ENCODE measurements at regions not wholly inside any gene's neighbourhood (a gene's known extent, or its start where the extent isn't known, plus 50 kb on each side); places are given as distances from the start of the nearest gene placed in this dataset.

DNA sequence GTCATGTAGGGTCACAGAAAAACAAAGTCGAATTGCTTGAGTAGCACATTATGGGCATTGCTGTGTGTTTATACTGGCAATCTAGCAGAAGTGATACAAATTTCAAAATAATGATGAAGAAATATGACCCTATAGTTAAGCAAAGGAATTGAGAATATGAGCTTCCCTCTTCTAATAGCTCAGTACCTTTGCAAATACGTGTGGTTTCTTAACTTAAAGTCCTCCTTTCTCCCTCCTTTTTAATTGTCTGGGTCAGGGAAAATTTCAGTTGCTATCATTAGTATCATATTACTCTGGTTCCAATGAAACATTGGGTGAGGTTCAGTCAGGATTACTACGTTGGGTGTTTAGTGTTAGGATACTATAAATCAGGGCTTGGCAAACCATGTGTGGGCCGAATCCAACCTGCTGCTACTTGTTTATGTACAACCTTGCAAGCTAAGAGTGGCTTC is 166.8 kb upstream of the CARMIL1 start:
- Histone ChIP-seq H4K20me1 (replicated peaks in 1 of 2; ENCODE audit: control insufficient read depth in 1 of 2, insufficient read depth in 2 of 2, low read length in 2 of 2) (no peaks in the 10 kb centered on the region), H3K27ac (ENCODE audit: low read depth, low read length) (no peak overlapping the region), H3K4ac (replicated peaks; ENCODE audit: insufficient read length, low read depth, low read length) (no peak overlapping the region), H2BK15ac (ENCODE audit: low read length) (no peak overlapping the region), H2AK5ac (ENCODE audit: low read depth, low read length) (no peak overlapping the region), H3K4me1 (replicated peaks in 1 of 4; ENCODE audit: control insufficient read depth in 3 of 4, insufficient read depth in 4 of 4, low read length in 3 of 4) (no peaks in the 10 kb centered on the region), H3K9ac (replicated peaks in 1 of 4; ENCODE audit: extremely low read depth in 1 of 4, low read depth in 3 of 4, low read length in 3 of 4) (no peak overlapping the region), H3K4me3 (ENCODE audit: extremely low read depth in 1 of 4, insufficient read depth in 2 of 4, low read depth in 3 of 4, low read length in 4 of 4) (no peak overlapping the region), H4K91ac (replicated peaks; ENCODE audit: insufficient read length, low read length) (no peak overlapping the region), H2BK5ac (ENCODE audit: low read depth, low read length) (no peak overlapping the region), H3K56ac (replicated peaks; ENCODE audit: insufficient read length, low read depth, low read length) (no peak overlapping the region), H3K79me1 (ENCODE audit: low read depth, low read length) (no peaks in the 10 kb centered on the region), H2BK12ac (ENCODE audit: low read depth, low read length) (no peak overlapping the region), H3K23me2 (ENCODE audit: low read depth, low read length) (no peaks in the 10 kb centered on the region), H3K27me3 (replicated peaks in 1 of 4; ENCODE audit: control insufficient read depth in 3 of 4, extremely low read depth in 1 of 4, insufficient read depth in 3 of 4, low read length in 3 of 4) (no peaks in the 10 kb centered on the region; a peak in 1 of 7 replicates), H3K14ac (ENCODE audit: insufficient read length) (no peak overlapping the region), H4K8ac (ENCODE audit: extremely low read depth, insufficient read depth, low read length) (no peak overlapping the region), H3K9me3 (ENCODE audit: insufficient read depth in 2 of 2, low read depth in 1 of 2, low read length in 1 of 2) (no peaks in the 10 kb centered on the region), H3K18ac (ENCODE audit: extremely low read depth, low read length) (no peak overlapping the region), H4K5ac (ENCODE audit: insufficient read length, low read depth, low read length) (no peak overlapping the region), H2BK20ac (ENCODE audit: low read length) (no peak overlapping the region), H2BK120ac (replicated peaks; ENCODE audit: low read depth, low read length) (no peak overlapping the region), H3K4me2 (ENCODE audit: insufficient read depth in 1 of 2, low read depth in 2 of 2, low read length in 2 of 2) (no peak overlapping the region), H3K23ac (ENCODE audit: insufficient read length) (no peak overlapping the region), H3K36me3 (ENCODE audit: control insufficient read depth in 2 of 4, insufficient read depth in 4 of 4, low read length in 3 of 4) (no peaks in the 10 kb centered on the region), H3K79me2 (ENCODE audit: control insufficient read depth in 1 of 2, insufficient read depth in 2 of 2, low read length in 2 of 2) (no peaks in the 10 kb centered on the region), H2AFZ (ENCODE audit: low read length) (no peak overlapping the region)
- DNase-seq (ENCODE audit: low read depth in 1 of 2, low spot score in 2 of 2) (no peak), FAIRE-seq (no peak)
- 92% methylated on average over 4 of the region's 4 CpGs; no CpG with 5 or more reads in 1 of the 2 experiments for WGBS, 2 experiments (ENCODE audit: extremely low coverage in 1 of 2, insufficient coverage in 1 of 2, insufficient read length in 1 of 2, insufficient replicate concordance in 2 of 2, low coverage in 1 of 2, low lambda C conversion rate in 2 of 2, missing lambda C conversion rate in 1 of 2)
- ChIA-PET POLR2A (ENCODE audit: partially characterized antibody) (no interaction called here), CTCF (ENCODE audit: partially characterized antibody) (interaction anchor here (0.7 to 1.0 kb wide), 3 partner anchors 10 to 418 kb away, joined by 3 read pairs; no protein-coding TSS in a partner anchor)
- TF ChIP-seq CTBP2 (IDR thresholded peaks at IDR 0.05; ENCODE audit: borderline replicate concordance, insufficient read depth, insufficient read length, low read length) (no peak), SIX5 (IDR thresholded peaks at IDR 0.05; ENCODE audit: low read depth, low read length) (no peak), BCL11A (IDR thresholded peaks at IDR 0.05; ENCODE audit: low read depth in 2 of 2, low read length in 2 of 2) (no peak), CBX8 (IDR thresholded peaks at IDR 0.05; ENCODE audit: borderline replicate concordance, low read depth, low read length) (no peak), RFX5 (IDR thresholded peaks at IDR 0.05; ENCODE audit: borderline replicate concordance, low read depth, low read length) (no peak), POLR2A (IDR thresholded peaks at IDR 0.05; ENCODE audit: control extremely low read depth in 1 of 2, low read depth in 2 of 2, low read length in 2 of 2) (no peak), MAFK (IDR thresholded peaks at IDR 0.05; ENCODE audit: low read depth, low read length) (no peak), CBX5 (IDR thresholded peaks at IDR 0.05; ENCODE audit: low read depth, low read length) (no peak), GTF2F1 (IDR thresholded peaks at IDR 0.05; ENCODE audit: borderline replicate concordance, low read depth, low read length) (no peak), JUN (IDR thresholded peaks at IDR 0.05; ENCODE audit: low read depth, low read length) (no peak), RNF2 (IDR thresholded peaks at IDR 0.05; ENCODE audit: borderline replicate concordance, low read depth, low read length, missing control alignments, poor library complexity, severe bottlenecking) (no peak), NANOG (IDR thresholded peaks at IDR 0.05; ENCODE audit: insufficient read depth, low read depth, low read length, poor library complexity, severe bottlenecking) (no peak)
- TF ChIP-seq, protein P1, sequence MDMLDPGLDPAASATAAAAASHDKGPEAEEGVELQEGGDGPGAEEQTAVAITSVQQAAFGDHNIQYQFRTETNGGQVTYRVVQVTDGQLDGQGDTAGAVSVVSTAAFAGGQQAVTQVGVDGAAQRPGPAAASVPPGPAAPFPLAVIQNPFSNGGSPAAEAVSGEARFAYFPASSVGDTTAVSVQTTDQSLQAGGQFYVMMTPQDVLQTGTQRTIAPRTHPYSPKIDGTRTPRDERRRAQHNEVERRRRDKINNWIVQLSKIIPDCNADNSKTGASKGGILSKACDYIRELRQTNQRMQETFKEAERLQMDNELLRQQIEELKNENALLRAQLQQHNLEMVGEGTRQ (IDR thresholded peaks at IDR 0.05; ENCODE audit: low read length), result no peak

Data from H1 (cell line).